ENCODE measurements at regions not wholly inside any gene's neighbourhood (a gene's known extent, or its start where the extent isn't known, plus 50 kb on each side); places are given as distances from the start of the nearest gene placed in this dataset.

DNA sequence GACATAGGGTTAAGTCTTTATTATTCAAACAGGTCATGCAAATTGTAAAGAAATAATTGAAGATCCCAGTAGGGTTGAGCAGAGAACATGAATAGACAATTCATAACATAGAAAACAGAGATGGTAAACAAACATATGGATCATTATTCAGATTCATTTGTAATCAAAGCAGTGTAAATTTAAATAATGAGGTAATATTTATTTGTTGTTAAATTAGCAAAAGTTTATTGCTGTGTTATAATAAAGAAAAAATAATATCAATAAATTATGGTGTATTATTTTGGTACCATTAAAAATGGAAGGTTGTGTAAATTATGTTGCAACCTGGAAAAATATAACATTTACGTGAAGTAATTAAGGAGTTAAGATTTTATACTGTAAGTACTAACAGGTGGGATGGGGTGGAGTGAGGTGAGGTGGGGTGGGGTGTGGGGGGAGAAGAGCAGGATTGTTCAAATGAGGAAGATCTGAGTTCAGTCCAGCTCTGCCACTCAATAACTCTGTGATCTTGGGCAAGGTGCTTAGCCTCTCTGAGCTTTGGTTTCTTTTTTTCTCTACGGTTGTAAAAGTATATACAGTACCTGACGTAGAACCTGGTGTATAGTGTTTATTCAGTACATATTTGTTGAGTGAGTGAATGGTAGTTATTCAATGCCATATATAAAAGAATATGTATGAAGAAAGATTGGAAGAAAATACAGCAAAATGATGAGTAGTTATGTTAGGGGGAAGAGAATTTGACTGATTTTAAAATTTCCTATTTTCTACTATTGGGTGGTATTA lies 140.3 kb upstream of the KIF26B start (continued):
- no peak for TF ChIP-seq JUNB (IDR thresholded peaks at IDR 0.05; ENCODE audit: unreplicated experiment)
- TF ChIP-seq, protein P1, sequence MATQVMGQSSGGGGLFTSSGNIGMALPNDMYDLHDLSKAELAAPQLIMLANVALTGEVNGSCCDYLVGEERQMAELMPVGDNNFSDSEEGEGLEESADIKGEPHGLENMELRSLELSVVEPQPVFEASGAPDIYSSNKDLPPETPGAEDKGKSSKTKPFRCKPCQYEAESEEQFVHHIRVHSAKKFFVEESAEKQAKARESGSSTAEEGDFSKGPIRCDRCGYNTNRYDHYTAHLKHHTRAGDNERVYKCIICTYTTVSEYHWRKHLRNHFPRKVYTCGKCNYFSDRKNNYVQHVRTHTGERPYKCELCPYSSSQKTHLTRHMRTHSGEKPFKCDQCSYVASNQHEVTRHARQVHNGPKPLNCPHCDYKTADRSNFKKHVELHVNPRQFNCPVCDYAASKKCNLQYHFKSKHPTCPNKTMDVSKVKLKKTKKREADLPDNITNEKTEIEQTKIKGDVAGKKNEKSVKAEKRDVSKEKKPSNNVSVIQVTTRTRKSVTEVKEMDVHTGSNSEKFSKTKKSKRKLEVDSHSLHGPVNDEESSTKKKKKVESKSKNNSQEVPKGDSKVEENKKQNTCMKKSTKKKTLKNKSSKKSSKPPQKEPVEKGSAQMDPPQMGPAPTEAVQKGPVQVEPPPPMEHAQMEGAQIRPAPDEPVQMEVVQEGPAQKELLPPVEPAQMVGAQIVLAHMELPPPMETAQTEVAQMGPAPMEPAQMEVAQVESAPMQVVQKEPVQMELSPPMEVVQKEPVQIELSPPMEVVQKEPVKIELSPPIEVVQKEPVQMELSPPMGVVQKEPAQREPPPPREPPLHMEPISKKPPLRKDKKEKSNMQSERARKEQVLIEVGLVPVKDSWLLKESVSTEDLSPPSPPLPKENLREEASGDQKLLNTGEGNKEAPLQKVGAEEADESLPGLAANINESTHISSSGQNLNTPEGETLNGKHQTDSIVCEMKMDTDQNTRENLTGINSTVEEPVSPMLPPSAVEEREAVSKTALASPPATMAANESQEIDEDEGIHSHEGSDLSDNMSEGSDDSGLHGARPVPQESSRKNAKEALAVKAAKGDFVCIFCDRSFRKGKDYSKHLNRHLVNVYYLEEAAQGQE (IDR thresholded peaks at IDR 0.05; ENCODE audit: unreplicated experiment) = no peak
- TF ChIP-seq, protein P2, sequence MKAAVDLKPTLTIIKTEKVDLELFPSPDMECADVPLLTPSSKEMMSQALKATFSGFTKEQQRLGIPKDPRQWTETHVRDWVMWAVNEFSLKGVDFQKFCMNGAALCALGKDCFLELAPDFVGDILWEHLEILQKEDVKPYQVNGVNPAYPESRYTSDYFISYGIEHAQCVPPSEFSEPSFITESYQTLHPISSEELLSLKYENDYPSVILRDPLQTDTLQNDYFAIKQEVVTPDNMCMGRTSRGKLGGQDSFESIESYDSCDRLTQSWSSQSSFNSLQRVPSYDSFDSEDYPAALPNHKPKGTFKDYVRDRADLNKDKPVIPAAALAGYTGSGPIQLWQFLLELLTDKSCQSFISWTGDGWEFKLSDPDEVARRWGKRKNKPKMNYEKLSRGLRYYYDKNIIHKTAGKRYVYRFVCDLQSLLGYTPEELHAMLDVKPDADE (IDR thresholded peaks at IDR 0.05) = no peak
- no peak for TF ChIP-seq ZNF114 (CRISPR knock-in tag; IDR thresholded peaks at IDR 0.05)

DNA sequence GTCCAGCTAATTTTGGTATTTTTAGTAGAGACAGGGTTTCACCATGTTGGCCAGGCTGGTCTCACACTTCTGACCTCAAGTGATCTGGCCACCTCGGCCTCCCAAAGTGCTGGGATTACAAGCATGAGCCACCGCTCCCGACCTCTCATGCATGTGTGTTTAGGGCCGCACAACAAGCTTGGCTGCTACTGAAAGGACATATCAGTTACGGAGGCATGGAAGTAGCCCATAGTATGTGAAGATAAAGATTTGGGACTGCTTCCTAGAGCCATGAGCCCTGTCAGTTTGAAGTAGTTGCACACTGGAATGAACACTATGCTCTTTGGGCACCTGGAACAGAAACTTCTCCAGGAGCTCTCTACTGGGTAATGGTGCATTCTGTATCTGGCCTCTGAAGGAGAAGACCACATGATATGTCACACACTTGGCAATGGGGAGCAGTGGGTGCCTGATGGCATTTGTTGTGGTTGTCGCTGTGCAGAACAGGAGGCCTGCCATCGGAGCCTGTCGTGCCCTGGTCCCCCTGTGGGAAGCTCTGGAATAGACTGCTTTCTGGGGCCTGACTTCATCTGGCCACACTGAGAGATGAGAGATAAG lies 144.7 kb upstream of the KIF26B start:
- TF ChIP-seq ZNF462 (CRISPR knock-in tag; IDR thresholded peaks at IDR 0.05) = no peak
- TF ChIP-seq JUNB (IDR thresholded peaks at IDR 0.05; ENCODE audit: unreplicated experiment) = no peak
- TF ChIP-seq ZNF114 (CRISPR knock-in tag; IDR thresholded peaks at IDR 0.05) = no peak
- TF ChIP-seq POLR2AphosphoS5 (IDR thresholded peaks at IDR 0.05; ENCODE audit: low read depth) = no peak
- H3K4me3 Mint-ChIP-seq = no peak overlapping the region
- H3F3A ChIP-seq (replicated peaks; ENCODE audit: low read depth) = no peaks in the 10 kb centered on the region
- no peak for ATAC-seq
- no peaks in the 10 kb centered on the region for H3K27me3 ChIP-seq (ENCODE audit: insufficient read depth)
- no peaks in the 10 kb centered on the region for H3K79me2 ChIP-seq (replicated peaks; ENCODE audit: insufficient read depth)
- H3K27ac ChIP-seq (ENCODE audit: low read depth) = no peak overlapping the region
- 0 out of 3 replicates have a peak, but pooled peaks cover 3% of the 10 kb centered on the region for H3K36me3 Mint-ChIP-seq (ENCODE audit: low read depth)
- H3K27ac Mint-ChIP-seq = no peak overlapping the region
- no peak overlapping the region for H3K4me3 ChIP-seq
- H3K9me3 Mint-ChIP-seq = no peaks in the 10 kb centered on the region
- H4K20me1 ChIP-seq (replicated peaks; ENCODE audit: insufficient read depth) = no peaks in the 10 kb centered on the region
- peaks cover 10% of the 10 kb centered on the region; the same call in 2 of the 3 replicates for H3K4me1 Mint-ChIP-seq
- H3K4me1 ChIP-seq (ENCODE audit: insufficient read depth) = no peaks in the 10 kb centered on the region
- no peak for DNase-seq (ENCODE audit: low spot score)
- no peaks in the 10 kb centered on the region for H3K9me2 ChIP-seq (ENCODE audit: insufficient read depth)
- peaks cover 2% of the 10 kb centered on the region for H3K27me3 Mint-ChIP-seq (ENCODE audit: insufficient read depth, low read depth, poor library complexity)
- H2AFZ ChIP-seq = no peak overlapping the region
- H3K4me2 ChIP-seq = no peak overlapping the region
- H3K36me3 ChIP-seq (ENCODE audit: insufficient read depth) = no peaks in the 10 kb centered on the region
